ENCODE measurements at regions not wholly inside any gene's neighbourhood (a gene's known extent, or its start where the extent isn't known, plus 50 kb on each side); places are given as distances from the start of the nearest gene placed in this dataset.

- no peak for DNase-seq (ENCODE audit: low read depth in 2 of 2)
Observed at GRCh38 chr1:177566495-177566894, 395.7 kb downstream of the BRINP2 start.

GRCh38 chr1:177561436-177561835, 390.7 kb downstream of the BRINP2 start:
- H2AFZ ChIP-seq (ENCODE audit: low read length): no peak overlapping the region
- H3K4me3 ChIP-seq (replicated peaks in 1 of 4; ENCODE audit: control extremely low read depth in 1 of 4, insufficient read depth in 1 of 4, low read depth in 3 of 4, low read length in 4 of 4): no peak overlapping the region
- no peak overlapping the region for H3K4me2 ChIP-seq (ENCODE audit: extremely low read depth, insufficient read depth, low read length)
- H3K36me3 ChIP-seq (ENCODE audit: control insufficient read depth, insufficient read depth, low read length): no peaks in the 10 kb centered on the region
- no peaks in the 10 kb centered on the region for H3K27me3 ChIP-seq (ENCODE audit: control insufficient read depth, insufficient read depth, low read length)
- TF ChIP-seq EZH2 (IDR thresholded peaks at IDR 0.05; ENCODE audit: low read length, missing control alignments) (no peak), CTCF (conservative IDR thresholded peaks at IDR 0.05 in 1 of 2, IDR thresholded peaks at IDR 0.05 in 1 of 2; ENCODE audit: low read depth in 1 of 2, low read length in 2 of 2) (no peak)
- no peaks in the 10 kb centered on the region for H3K9me3 ChIP-seq (ENCODE audit: control insufficient read depth, insufficient read depth, low read depth, low read length)
- no peaks in the 10 kb centered on the region for H3K79me2 ChIP-seq (ENCODE audit: control insufficient read depth, insufficient read depth, low read length)
- H3K9ac ChIP-seq (ENCODE audit: insufficient read depth, low read length): no peak overlapping the region
- H3K27ac ChIP-seq (ENCODE audit: insufficient read depth, low read length): no peak overlapping the region
- H3K4me1 ChIP-seq (ENCODE audit: control insufficient read depth, extremely low read depth, insufficient read depth, low read length): no peaks in the 10 kb centered on the region
- no peaks in the 10 kb centered on the region for H4K20me1 ChIP-seq (ENCODE audit: control insufficient read depth, extremely low read depth, insufficient read depth, low read length)
- DNase-seq (ENCODE audit: low read depth in 2 of 2): no peak

More at GRCh38 chr1:177566495-177566894, 395.7 kb downstream of the BRINP2 start:
- TF ChIP-seq CTCF (conservative IDR thresholded peaks at IDR 0.05 in 1 of 2, IDR thresholded peaks at IDR 0.05 in 1 of 2; ENCODE audit: low read depth in 1 of 2, low read length in 2 of 2) (no peak), EZH2 (IDR thresholded peaks at IDR 0.05; ENCODE audit: low read length, missing control alignments) (no peak)
- Histone ChIP-seq H2AFZ (ENCODE audit: low read length) (no peak overlapping the region), H3K9ac (ENCODE audit: insufficient read depth, low read length) (no peak overlapping the region), H3K27me3 (ENCODE audit: control insufficient read depth, insufficient read depth, low read length) (no peaks in the 10 kb centered on the region), H3K27ac (ENCODE audit: insufficient read depth, low read length) (no peak overlapping the region), H3K4me2 (ENCODE audit: extremely low read depth, insufficient read depth, low read length) (no peak overlapping the region), H3K4me1 (ENCODE audit: control insufficient read depth, extremely low read depth, insufficient read depth, low read length) (no peaks in the 10 kb centered on the region), H3K4me3 (replicated peaks in 1 of 4; ENCODE audit: control extremely low read depth in 1 of 4, insufficient read depth in 1 of 4, low read depth in 3 of 4, low read length in 4 of 4) (no peak overlapping the region), H3K79me2 (ENCODE audit: control insufficient read depth, insufficient read depth, low read length) (no peaks in the 10 kb centered on the region), H3K9me3 (ENCODE audit: control insufficient read depth, insufficient read depth, low read depth, low read length) (no peaks in the 10 kb centered on the region), H4K20me1 (ENCODE audit: control insufficient read depth, extremely low read depth, insufficient read depth, low read length) (no peaks in the 10 kb centered on the region), H3K36me3 (ENCODE audit: control insufficient read depth, insufficient read depth, low read length) (no peaks in the 10 kb centered on the region)

GRCh38 chr1:177558372-177558771, 387.6 kb downstream of the BRINP2 start:
- no peaks in the 10 kb centered on the region for H3K9me3 ChIP-seq (ENCODE audit: control insufficient read depth, insufficient read depth, low read depth, low read length)
- no peak overlapping the region for H3K4me3 ChIP-seq (replicated peaks in 1 of 4; ENCODE audit: control extremely low read depth in 1 of 4, insufficient read depth in 1 of 4, low read depth in 3 of 4, low read length in 4 of 4)
- no peaks in the 10 kb centered on the region for H3K79me2 ChIP-seq (ENCODE audit: control insufficient read depth, insufficient read depth, low read length)
- DNase-seq (ENCODE audit: low read depth in 2 of 2): no peak
- H3K4me1 ChIP-seq (ENCODE audit: control insufficient read depth, extremely low read depth, insufficient read depth, low read length): no peaks in the 10 kb centered on the region
- no peak overlapping the region for H3K27ac ChIP-seq (ENCODE audit: insufficient read depth, low read length)
- TF ChIP-seq EZH2 (IDR thresholded peaks at IDR 0.05; ENCODE audit: low read length, missing control alignments) (no peak), CTCF (conservative IDR thresholded peaks at IDR 0.05 in 1 of 2, IDR thresholded peaks at IDR 0.05 in 1 of 2; ENCODE audit: low read depth in 1 of 2, low read length in 2 of 2) (no peak)
- H3K9ac ChIP-seq (ENCODE audit: insufficient read depth, low read length): no peak overlapping the region
- H2AFZ ChIP-seq (ENCODE audit: low read length): no peak overlapping the region
- H3K4me2 ChIP-seq (ENCODE audit: extremely low read depth, insufficient read depth, low read length): no peak overlapping the region
- H3K27me3 ChIP-seq (ENCODE audit: control insufficient read depth, insufficient read depth, low read length): no peaks in the 10 kb centered on the region
- H4K20me1 ChIP-seq (ENCODE audit: control insufficient read depth, extremely low read depth, insufficient read depth, low read length): no peaks in the 10 kb centered on the region
- H3K36me3 ChIP-seq (ENCODE audit: control insufficient read depth, insufficient read depth, low read length): no peaks in the 10 kb centered on the region
